Stomach (tissue), 4 donors: ENCODE measurements at regions not wholly inside any gene's neighbourhood (a gene's known extent, or its start where the extent isn't known, plus 50 kb on each side); places are given as distances from the start of the nearest gene placed in this dataset.

ENCODE experiments used
- EP300 ChIP-seq: sonication (generic); formaldehyde crosslinking; IDR thresholded peaks from one replicate; pipeline ENCODE4 v1.6.1; 2017; ENCODE audit warnings: antibody characterized with exemption
- POLR2A ChIP-seq, 4 donors: fragments of 450-650 bp; IDR thresholded peaks; one replicate each; pipeline ENCODE4 v1.6.1; 2016; ENCODE audit warnings: antibody characterized with exemption in 4 of 4, control low read depth in 2 of 4, mild to moderate bottlenecking in 1 of 4, moderate library complexity in 1 of 4
- POLR2AphosphoS5 ChIP-seq, 3 donors: sonication (generic); formaldehyde crosslinking; IDR thresholded peaks; one replicate each; pipeline ENCODE4 v1.6.1; 2016; ENCODE audit warnings: antibody characterized with exemption in 3 of 3
- TF ChIP-seq, protein P1 (sequence below), 7 experiments: fragments of 450-650 bp in 4 of 7; fragments of 200-600 bp in 3 of 7; sonication (generic) in 3 of 7; IDR thresholded peaks; one replicate each; pipeline ENCODE4 v1.5.1; 2016 to 2019; ENCODE audit warnings: antibody characterized with exemption in 7 of 7, control low read depth in 2 of 7, mild to moderate bottlenecking in 1 of 7

DNA sequence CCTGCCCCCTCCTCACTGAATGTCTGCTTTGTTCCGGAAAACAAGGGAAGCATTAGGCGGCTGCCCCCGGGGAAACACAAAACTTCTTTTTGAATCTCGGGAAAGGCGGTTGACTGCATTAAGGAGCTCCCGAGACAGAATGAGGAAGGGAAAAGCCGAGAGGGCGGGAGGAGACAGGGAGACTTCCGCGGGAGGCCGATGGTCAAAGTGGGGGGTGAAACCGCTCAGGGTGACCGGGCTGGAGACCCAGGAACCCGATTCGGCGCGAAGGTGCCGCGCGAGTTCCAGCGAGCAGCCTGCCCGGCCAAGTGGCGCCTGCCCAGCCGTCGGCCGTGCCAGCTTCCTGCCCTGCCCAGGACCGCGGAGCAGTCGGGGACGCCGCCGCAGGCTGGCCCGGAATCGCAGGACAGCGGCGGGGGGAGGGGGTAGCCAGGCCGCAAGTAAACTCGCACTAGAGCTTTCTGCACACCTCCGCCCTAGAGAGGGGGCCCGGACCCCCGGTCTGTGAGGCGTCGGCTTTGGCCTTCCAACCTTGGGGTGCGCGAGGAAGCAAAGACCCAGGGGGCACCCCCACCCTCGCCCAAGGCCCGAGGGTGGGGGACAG is 55.1 kb upstream of the BCOR start:
- TF ChIP-seq, protein P1, sequence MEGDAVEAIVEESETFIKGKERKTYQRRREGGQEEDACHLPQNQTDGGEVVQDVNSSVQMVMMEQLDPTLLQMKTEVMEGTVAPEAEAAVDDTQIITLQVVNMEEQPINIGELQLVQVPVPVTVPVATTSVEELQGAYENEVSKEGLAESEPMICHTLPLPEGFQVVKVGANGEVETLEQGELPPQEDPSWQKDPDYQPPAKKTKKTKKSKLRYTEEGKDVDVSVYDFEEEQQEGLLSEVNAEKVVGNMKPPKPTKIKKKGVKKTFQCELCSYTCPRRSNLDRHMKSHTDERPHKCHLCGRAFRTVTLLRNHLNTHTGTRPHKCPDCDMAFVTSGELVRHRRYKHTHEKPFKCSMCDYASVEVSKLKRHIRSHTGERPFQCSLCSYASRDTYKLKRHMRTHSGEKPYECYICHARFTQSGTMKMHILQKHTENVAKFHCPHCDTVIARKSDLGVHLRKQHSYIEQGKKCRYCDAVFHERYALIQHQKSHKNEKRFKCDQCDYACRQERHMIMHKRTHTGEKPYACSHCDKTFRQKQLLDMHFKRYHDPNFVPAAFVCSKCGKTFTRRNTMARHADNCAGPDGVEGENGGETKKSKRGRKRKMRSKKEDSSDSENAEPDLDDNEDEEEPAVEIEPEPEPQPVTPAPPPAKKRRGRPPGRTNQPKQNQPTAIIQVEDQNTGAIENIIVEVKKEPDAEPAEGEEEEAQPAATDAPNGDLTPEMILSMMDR (IDR thresholded peaks at IDR 0.05), result no peak
- no peak for TF ChIP-seq POLR2A (IDR thresholded peaks at IDR 0.05)
- TF ChIP-seq POLR2AphosphoS5 (IDR thresholded peaks at IDR 0.05), result peak in 2 of 3 donors; percentile 22 to 43
- no peak for TF ChIP-seq EP300
